Transverse colon (tissue), 3 donors: ENCODE measurements at regions not wholly inside any gene's neighbourhood (a gene's known extent, or its start where the extent isn't known, plus 50 kb on each side); places are given as distances from the start of the nearest gene placed in this dataset.

ENCODE experiments used
- POLR2A ChIP-seq: fragments of 450-650 bp; IDR thresholded peaks from one replicate; pipeline ENCODE4 v1.6.1; 2016; ENCODE audit warnings: antibody characterized with exemption, mild to moderate bottlenecking, moderate library complexity
- POLR2AphosphoS5 ChIP-seq, 3 donors: sonication (generic); formaldehyde crosslinking; IDR thresholded peaks; one replicate each; pipeline ENCODE4 v1.6.1; 2016; ENCODE audit warnings: antibody characterized with exemption in 3 of 3

DNA sequence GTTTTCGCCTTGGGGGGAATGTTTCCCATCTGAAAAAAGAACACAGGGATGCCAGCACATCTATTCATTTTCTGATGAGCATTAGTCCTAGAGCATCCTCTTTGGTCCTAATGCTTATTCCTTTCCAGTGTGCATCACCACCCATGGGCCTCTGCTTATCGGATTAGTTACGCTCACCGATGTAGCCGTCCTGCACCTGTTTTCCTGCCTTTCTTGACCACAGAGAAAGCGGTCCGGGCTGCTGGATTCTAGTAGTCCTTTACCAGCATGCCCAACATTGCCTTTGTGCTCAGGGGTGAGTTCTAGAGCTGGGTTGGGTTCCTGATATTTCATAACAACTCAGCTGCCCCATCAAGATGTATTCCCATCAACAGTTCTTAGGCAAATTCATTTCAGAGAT, 2084.5 kb upstream of the C9orf72 start:
- TF ChIP-seq POLR2A (no peak), POLR2AphosphoS5 (IDR thresholded peaks at IDR 0.05) (no peak)
